ENCODE measurements at regions not wholly inside any gene's neighbourhood (a gene's known extent, or its start where the extent isn't known, plus 50 kb on each side); places are given as distances from the start of the nearest gene placed in this dataset.

DNA sequence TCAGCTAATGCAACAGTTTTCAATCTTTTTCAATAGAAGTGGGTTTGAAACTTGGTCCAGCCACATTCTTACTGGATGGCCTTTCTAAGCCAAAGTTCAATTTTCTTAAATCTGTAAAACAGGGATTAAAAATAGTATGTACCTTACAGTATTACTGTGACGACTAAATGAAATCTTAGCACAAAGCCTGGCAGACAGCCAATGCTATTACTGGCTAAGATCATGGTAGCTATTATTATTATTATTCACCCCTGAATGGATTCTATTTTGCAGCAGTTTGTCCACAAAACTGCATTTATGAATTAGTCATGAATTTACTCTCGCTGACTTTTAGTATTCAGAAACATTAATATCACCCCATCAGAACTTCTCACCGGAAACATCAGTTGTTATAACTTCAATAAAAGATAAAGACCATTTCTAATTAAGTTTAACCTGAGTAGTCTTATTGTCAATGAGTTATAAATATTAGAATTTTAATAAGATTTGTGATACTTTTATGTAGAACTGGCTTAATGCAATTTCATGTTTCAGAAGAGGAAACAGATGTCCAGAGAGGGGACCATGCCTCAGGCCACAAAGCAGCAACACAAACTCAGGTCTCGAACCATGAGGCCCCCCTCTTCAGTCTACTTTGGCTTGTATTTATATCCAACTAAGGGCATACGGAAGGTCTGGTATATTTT is 468.2 kb downstream of the ARHGEF28 start:
- TF ChIP-seq POLR2A (IDR thresholded peaks at IDR 0.05; ENCODE audit: low read depth, low read length) = no peak
- TF ChIP-seq POLR2AphosphoS5 (IDR thresholded peaks at IDR 0.05; ENCODE audit: low read depth, low read length) = no peak
- TF ChIP-seq PAX5 (IDR thresholded peaks at IDR 0.05; ENCODE audit: insufficient read depth, low read length, severe bottlenecking) = no peak

Data from GM12891 (cell line).